Heart right ventricle (tissue), 16 donors: ENCODE measurements at regions not wholly inside any gene's neighbourhood (a gene's known extent, or its start where the extent isn't known, plus 50 kb on each side); places are given as distances from the start of the nearest gene placed in this dataset.
"Not testable (repeated sequence)": the region's sequence is repeated elsewhere in the genome, so short reads cannot be mapped to it uniquely, and the experiment has no call there.

Source experiments
- ATAC-seq, 8 donors: fragments of 200-7000 bp; cut with Tn5 transposase; one replicate each; pipeline ENCODE4 v1.9.1; 2020; ENCODE audit warnings: mild to moderate bottlenecking in 8 of 8, moderate library complexity in 8 of 8, moderate number of reproducible peaks in 1 of 8
- DNase-seq, 2 donors: peaks; one replicate each; pipeline ENCODE4 v3.0.0-alpha.2; 2020
- H3K27ac ChIP-seq, 10 donors: fragments of 200-600 bp; sonication (generic) in 2 of 10; one replicate each; pipeline versions ENCODE4 v1.5.0 to v1.8.0; 2020 to 2022; ENCODE audit warnings: mild to moderate bottlenecking in 3 of 10
- H3K27me3 ChIP-seq, 7 donors: fragments of 200-600 bp; one replicate each; pipeline ENCODE4 v1.8.0; 2021 to 2022; ENCODE audit warnings: mild to moderate bottlenecking in 2 of 7
- H3K36me3 ChIP-seq, 9 donors: fragments of 200-600 bp; sonication (generic) in 1 of 9; one replicate each; pipeline versions ENCODE4 v1.5.0 to v1.8.0; 2020 to 2022; ENCODE audit warnings: mild to moderate bottlenecking in 2 of 9
- H3K4me1 ChIP-seq, 9 donors: fragments of 200-600 bp; sonication (generic) in 1 of 9; one replicate each; pipeline versions ENCODE4 v1.5.0 to v1.8.0; 2020 to 2022; ENCODE audit warnings: mild to moderate bottlenecking in 4 of 9
- H3K4me3 ChIP-seq, 10 donors: fragments of 200-600 bp; sonication (generic) in 2 of 10; one replicate each; pipeline versions ENCODE4 v1.5.0 to v1.8.0; 2020 to 2022; ENCODE audit warnings: mild to moderate bottlenecking in 7 of 10, moderate library complexity in 2 of 10
- H3K9me3 ChIP-seq, 11 donors: fragments of 200-600 bp in 10 of 11; sonication (generic) in 2 of 11; one replicate each; pipeline versions ENCODE4 v1.5.0 to v1.8.0; 2013 to 2022; ENCODE audit warnings: mild to moderate bottlenecking in 2 of 11, control low read depth in 1 of 11, moderate library complexity in 1 of 11
- CTCF ChIP-seq, 9 donors: fragments of 200-600 bp; sonication (generic) in 2 of 9; IDR thresholded peaks; one replicate each; pipeline versions ENCODE4 v1.5.0 to v1.8.0; 2021 to 2022; ENCODE audit warnings: antibody characterized with exemption in 9 of 9, mild to moderate bottlenecking in 5 of 9, moderate library complexity in 1 of 9
- WGBS, 2 donors: extraction: QIAGEN DNeasy Blood & Tissue Kit; methylation state at CpG; one replicate each; pipeline ENCODE4 v1.1.7; 2013; ENCODE audit warnings: inconsistent platforms in 1 of 2; 5-methylcytosine and 5-hydroxymethylcytosine counted together
- intact Hi-C, 10 donors: fragments of 100-400 bp; cut with DNase I; formaldehyde crosslinking; loops; one replicate each; pipeline versions ENCODE4 v1.11.1 to v1.14.2; 2022
- donor health status: Arrhythmogenic right ventricular cardiomyopathy.
- donor health status: ischemic (EF 13 %, LVEDD 7.1; RV severe dilation, severe dysfunction).
- donor health status: healthy with polysubstance abuse.
- donor health status: DM: no; HTN: yes; CAD: no.
- donor health status: DM: no; HTN: no; CAD: no.
- donor health status: ischemic (EF 25% LVEDD 6.9; RV normal size, moderate dysfunction).
- donor health status: ischemic (EF 25% LVEDD 5.7; RV mildly dilated, moderate dysfunction).
- donor health status: healthy.
- donor health status: DM: yes; HTN: yes; CAD: no.
- donor health status: Ischemic cardiomyopathy.
- donor health status: ischemic (EF 35%, LVEDD 5.7; RV mildly dilated, moderate dysfunction).
- donor health status: nonischemic (EF 11% LVEDD 7.7; RV severe dilation, severe dysfunction).
- donor health status: DM: yes; HTN: yes; CAD: no.
- donor health status: PGD.
- donor health status: ischemic (EF 29% LVEDD 5.4; RV normal size, mild dysfunction).
- donor health status: nonischemic (EF 23%, LVEDD 6.1; RV moderate dilation, normal function).

DNA sequence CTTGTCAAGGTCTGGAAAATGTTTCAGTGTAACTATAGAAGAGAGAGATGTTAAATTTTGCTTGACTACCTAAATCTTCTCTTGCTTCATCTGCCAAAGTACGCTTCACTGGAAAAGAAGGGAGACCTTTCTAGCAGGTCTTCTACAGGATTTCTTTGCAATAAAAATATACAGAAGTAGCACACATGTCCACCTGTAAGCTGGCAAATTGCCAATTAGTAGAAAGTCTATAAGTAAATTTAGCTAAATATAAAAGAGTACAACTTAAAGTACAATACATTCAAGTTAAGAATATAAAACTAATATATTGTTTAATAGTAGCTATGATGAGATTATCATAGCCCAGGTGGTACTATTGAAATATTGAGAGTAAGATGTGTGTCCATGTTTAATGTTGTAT, 128.5 kb upstream of the EDNRB start:
- H3K4me3 ChIP-seq: no peak overlapping the region
- 93 to 95% methylated on average over 1 of the region's 1 CpG for WGBS, 2 donors
- ATAC-seq (no peak), DNase-seq (no peak)
- H3K27me3 ChIP-seq: no peaks in the 10 kb centered on the region
- TF ChIP-seq CTCF (IDR thresholded peaks at IDR 0.05): no peak
- H3K9me3 ChIP-seq: peaks cover 0 to 3% (median 0%) of the 10 kb centered on the region in 11 donors
- no peak overlapping the region for H3K27ac ChIP-seq
- H3K4me1 ChIP-seq: peaks cover 0 to 12% (median 6%) of the 10 kb centered on the region in 9 donors
- H3K36me3 ChIP-seq: no peaks in the 10 kb centered on the region
- intact Hi-C loops: no loop called here

DNA sequence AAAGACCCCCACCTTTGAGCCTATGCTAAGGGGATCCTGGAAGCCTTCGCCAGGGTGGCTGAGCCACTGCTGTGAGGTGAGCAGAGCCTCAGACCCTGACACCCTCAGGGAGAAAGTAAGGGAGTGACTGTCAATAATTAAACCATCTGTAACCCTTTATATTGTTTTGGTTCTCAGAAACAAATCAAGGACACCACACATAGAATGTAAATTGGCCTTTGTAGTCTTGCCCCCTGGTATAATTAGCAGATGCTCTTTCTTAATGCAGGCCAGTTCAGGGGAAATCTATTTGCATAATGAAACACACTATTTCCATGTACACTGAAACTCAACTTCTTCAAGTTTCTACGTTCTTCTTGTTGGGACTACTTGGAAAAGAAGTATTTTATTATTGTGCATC, 127.7 kb upstream of the EDNRB start:
- H3K4me3 ChIP-seq: no peak overlapping the region
- intact Hi-C loops: no loop called here
- peak in 1 of 8 donors; percentile 14 for ATAC-seq
- peaks cover 0 to 12% (median 6%) of the 10 kb centered on the region in 9 donors for H3K4me1 ChIP-seq
- DNase-seq: no peak
- peak overlapping the region in 3 of 10 donors; percentile 10 to 51 (median 36) for H3K27ac ChIP-seq
- peaks cover 0 to 3% (median 0%) of the 10 kb centered on the region in 11 donors for H3K9me3 ChIP-seq
- no peaks in the 10 kb centered on the region for H3K36me3 ChIP-seq
- WGBS, 2 donors: 28 to 32% methylated on average over 2 of the region's 2 CpGs
- H3K27me3 ChIP-seq: no peaks in the 10 kb centered on the region
- TF ChIP-seq CTCF (IDR thresholded peaks at IDR 0.05): no peak

- Histone ChIP-seq H3K4me3 (no peak overlapping the region), H3K27ac (peak overlapping the region in 3 of 10 donors; percentile 10 to 51 (median 36)), H3K27me3 (no peaks in the 10 kb centered on the region), H3K9me3 (peaks cover 0 to 3% (median 0%) of the 10 kb centered on the region in 11 donors), H3K4me1 (peaks cover 0 to 12% (median 6%) of the 10 kb centered on the region in 9 donors), H3K36me3 (no peaks in the 10 kb centered on the region)
- intact Hi-C loops: no loop called here
- WGBS, 2 donors: 31 to 33% methylated on average over 3 of the region's 3 CpGs
- peak in 7 of 8 donors; percentile 18 to 93 (median 87) for ATAC-seq
- peak in 1 of 2 donors; percentile 25 for DNase-seq
- TF ChIP-seq CTCF (IDR thresholded peaks at IDR 0.05): no peak
Measured at GRCh38 chr13:78045916-78046315, 127.3 kb upstream of the EDNRB start.

- H3K4me1 ChIP-seq, H3K9me3 ChIP-seq, ATAC-seq, H3K36me3 ChIP-seq, DNase-seq, intact Hi-C loops, H3K27me3 ChIP-seq, H3K27ac ChIP-seq, H3K4me3 ChIP-seq: not testable (repeated sequence)
- WGBS, 2 donors: 98 to 99% methylated on average over 3 of the region's 3 CpGs
Measured at GRCh38 chr13:78041366-78041765, 122.7 kb upstream of the EDNRB start.

GRCh38 chr13:78040205-78040830, 121.7 kb upstream of the EDNRB start:
- intact Hi-C loops: no loop called here

More at GRCh38 chr13:78040205-78040830, 121.7 kb upstream of the EDNRB start:
- ATAC-seq: no peak
- TF ChIP-seq CTCF (IDR thresholded peaks at IDR 0.05): no peak
- Histone ChIP-seq H3K4me1 (no peaks in the 10 kb centered on the region), H3K4me3 (no peak overlapping the region), H3K27ac (no peak overlapping the region), H3K9me3 (no peaks in the 10 kb centered on the region), H3K36me3 (no peaks in the 10 kb centered on the region), H3K27me3 (no peaks in the 10 kb centered on the region)
- WGBS, 2 donors: 91 to 92% methylated on average over 4 of the region's 4 CpGs
- DNase-seq: no peak
